ENCODE measurements at regions not wholly inside any gene's neighbourhood (a gene's known extent, or its start where the extent isn't known, plus 50 kb on each side); places are given as distances from the start of the nearest gene placed in this dataset.
"Not testable (repeated sequence)": the region's sequence is repeated elsewhere in the genome, so short reads cannot be mapped to it uniquely, and the experiment has no call there.

DNA sequence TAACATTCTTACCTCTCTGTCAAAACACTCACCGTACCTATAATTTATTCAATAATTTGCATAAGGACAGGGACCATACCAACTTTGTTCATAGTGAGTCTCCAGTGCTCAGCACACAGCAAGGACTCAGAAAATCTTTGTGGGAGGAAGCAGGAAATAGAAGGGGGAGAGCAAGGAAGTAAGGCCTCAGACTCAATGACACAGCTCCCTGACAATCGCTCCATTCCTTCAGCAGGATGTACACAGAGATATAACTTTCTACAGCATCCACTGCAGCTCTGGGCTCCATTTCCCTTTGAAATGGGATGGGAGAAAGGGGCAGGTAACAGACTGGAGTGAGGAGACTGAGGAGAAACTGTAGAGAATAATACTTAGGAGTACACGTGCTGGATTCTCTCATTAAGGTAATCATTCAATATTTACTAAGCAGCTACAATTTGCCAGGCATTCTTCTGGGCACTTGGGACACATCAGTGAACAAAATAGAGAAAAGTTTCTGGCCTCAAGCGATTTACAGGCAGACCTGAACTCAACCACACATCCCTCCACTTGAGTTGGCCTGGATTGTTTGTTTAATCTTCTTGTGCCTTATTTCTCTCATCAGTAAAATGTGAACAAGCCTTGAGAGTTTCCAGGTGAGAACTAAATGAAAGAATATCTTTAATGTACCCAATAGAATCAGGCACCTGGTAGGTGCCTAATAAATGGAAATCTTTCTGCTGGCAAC lies 330.3 kb upstream of the THBS1 start:
- DNase-seq (ENCODE audit: low spot score): no peak

- no peak for DNase-seq (ENCODE audit: low spot score)
Observed at GRCh38 chr15:39251413-39252133, 329.3 kb upstream of the THBS1 start.

- no peak for DNase-seq (ENCODE audit: low spot score)
Observed at GRCh38 chr15:39252134-39252470, 328.8 kb upstream of the THBS1 start.

- no peak for DNase-seq (ENCODE audit: low spot score)
Observed at GRCh38 chr15:39253552-39253951, 327.3 kb upstream of the THBS1 start.

DNA sequence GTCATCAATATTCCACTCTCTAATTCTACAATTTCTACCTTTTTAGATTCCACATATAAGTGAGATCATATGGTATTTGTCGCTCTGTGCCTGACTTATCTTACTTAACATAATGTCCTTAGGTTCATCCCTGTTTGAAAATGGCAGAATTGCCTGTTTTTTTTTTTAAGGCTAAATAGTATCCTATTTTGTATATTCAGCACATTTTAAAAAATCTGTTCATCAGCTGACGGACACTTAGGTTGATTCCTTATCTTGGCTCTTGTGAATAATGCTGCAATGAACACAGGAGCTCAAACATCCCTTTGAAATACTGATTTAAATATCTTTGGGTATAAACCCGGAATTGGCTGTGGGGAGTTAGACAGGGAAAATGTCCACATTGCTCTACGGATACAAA lies 326.7 kb upstream of the THBS1 start:
- no peak for DNase-seq (ENCODE audit: low spot score)

- DNase-seq (ENCODE audit: low spot score): no peak
Observed at GRCh38 chr15:39255760-39256159, 325.1 kb upstream of the THBS1 start.

DNA sequence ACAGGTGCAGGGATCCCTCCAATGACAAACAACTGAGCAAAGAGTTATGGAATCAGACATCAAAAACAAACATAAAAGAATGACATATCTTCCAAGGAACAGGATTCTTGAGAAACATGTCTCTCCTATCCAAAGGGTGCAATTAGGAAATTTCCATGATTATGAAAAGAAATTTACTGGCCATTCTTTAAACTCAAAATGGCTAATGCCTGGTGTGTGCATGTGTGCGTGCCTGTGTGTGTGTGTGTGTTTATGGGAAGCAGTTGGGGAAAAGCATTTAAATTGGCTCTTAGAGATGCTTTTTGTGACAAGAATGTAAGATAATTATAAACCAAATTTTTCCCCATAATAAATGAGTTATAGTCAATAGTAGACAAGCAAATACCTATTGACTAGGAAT lies 320.5 kb upstream of the THBS1 start:
- no peak for DNase-seq (ENCODE audit: low spot score)

DNA sequence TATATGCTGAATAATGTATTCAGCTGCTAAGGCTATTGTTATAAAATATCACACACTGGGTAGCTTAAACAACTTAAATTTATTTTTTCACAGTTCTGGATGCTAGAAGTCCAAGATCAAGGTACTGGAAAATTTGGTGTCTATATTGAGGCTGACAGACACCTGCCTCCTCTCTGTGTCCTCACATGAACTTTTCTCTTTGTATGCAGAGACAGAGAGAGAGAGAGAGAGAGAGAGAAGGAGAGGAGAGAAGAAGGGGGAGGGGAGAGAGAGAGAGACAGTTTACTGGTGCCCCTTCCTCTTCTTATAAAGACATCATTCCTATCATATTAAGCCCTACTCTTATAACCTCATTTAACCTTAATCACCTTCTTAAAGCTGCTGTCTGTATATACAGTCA lies 320.1 kb upstream of the THBS1 start:
- no peak for DNase-seq (ENCODE audit: low spot score)

DNA sequence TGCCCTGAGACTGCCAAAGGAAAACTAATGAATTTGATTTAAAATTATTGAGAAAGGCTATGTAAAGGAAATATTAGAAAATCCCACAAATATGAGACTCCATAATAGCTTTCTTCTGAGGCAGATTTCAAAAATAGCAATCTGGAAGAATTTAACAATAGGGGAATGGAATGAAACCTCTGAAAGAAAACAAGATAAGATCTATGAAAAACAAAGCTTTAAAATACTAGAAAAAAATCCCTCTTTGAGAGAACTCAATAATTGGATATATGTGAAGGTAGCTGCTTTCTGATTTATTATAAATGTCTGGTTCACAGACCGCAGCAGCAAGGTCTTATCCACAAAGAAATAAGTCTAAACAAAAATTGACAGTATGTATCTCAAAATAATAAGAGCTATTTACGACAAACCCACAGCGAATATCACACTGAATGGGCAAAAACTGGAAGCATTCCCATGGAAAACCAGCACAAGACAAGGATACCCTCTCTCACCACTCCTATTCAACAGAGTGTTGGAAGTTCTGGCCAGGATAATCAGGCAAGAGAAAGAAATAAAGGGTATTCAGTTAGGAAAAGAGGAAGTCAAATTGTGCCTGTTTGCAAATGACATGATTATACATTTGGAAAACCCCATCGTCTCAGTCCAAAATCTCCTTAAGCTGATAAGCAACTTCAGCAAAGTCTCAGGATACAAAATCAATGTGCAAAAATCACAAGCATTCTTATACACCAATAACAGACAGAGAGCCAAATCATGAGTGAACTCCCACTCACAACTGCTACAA lies 319.3 kb upstream of the THBS1 start:
- not testable (repeated sequence) for DNase-seq (ENCODE audit: low spot score)

DNA sequence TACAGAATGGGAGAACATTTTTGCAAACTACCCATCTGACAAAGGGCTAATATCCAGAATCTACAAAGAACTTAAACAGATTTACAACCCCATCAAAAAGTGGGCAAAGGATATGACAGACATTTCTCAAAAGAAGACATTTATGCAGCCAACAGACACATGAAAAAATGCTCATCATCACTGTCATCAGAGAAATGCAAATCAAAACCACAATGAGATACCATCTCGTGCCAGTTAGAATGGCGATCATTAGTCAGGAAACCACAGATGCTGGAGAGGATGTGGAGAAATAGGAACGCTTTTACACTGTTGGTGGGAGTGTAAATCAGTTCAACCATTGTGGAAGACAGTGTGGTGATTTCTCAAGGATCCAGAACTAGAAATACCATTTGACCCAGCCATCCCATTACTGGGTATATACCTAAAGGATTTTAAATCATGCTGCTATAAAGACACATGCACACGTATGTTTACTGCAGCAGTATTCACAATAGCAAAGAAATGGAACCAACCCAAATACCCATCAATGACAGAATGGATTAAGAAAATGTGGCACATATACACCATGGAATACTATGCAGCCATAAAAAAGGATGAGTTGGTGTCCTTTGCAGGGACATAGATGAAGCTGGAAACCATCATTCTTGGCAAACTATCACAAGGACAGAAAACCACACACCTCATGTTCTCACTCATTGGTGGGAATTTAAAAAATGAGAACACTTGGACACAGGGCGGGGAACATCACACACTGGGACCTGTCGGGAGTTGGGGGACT lies 317.7 kb upstream of the THBS1 start:
- not testable (repeated sequence) for DNase-seq (ENCODE audit: low spot score)

GRCh38 chr15:39265261-39265660 lies 315.6 kb upstream of the THBS1 start:
- no peak for DNase-seq (ENCODE audit: low spot score)

DNA sequence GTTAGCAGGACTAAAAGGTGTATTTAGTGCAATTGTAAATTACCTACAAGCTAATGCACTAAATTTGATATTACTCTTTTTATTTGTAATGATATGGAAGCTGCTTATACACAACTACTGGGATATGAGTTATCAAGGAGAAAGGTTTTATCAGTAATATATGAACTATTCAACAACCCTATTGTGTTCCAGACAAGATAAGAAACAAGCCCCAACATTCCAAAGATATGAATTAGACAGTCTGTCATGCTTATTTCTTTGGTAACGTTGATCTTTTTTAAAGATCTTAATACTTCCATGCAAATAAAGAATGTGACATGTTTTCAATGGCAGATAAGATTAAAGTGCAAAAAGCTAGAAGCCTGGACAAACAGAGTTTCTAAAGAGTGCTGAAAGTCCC lies 314.0 kb upstream of the THBS1 start:
- DNase-seq (ENCODE audit: low spot score): no peak

DNA sequence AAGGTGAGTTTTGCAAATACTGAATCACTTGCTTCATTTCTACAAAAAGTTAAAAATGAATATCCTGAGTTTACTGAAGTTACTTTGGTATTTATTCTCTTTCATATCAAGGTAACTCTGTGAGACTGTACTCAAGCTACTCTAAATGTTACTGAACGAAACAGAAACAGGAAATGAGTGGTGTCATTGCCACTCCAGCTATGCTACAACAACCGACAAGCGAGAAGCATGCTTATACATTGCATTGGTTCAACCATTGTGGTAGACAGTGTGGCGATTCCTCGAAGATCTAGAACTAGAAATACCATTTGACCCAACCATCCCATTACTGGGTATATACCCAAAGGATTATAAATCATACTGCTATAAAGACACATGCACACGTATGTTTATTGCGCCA lies 313.2 kb upstream of the THBS1 start:
- DNase-seq (ENCODE audit: low spot score): no peak

- no peak for DNase-seq (ENCODE audit: low spot score)
Observed at GRCh38 chr15:39269352-39269751, 311.5 kb upstream of the THBS1 start.

DNA sequence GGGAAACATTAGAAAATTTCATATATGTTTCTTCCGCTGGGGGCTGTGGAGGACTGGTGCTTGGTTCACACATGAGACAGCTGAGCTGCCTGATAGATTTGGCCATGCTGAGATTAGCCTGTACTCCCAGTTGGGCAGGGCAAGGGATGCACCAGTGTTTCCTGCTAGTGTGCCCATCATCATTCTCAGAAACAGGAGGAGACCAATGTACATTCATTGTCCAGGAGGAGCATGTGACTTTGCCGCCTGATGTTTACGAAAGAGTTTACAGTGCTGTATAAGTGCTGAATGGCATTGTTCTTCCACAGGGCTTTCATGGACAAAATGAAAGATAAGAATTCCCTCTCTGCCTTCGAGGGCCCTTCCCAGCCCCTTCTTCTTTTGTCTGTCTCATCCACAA lies 311.1 kb upstream of the THBS1 start:
- peak; percentile 30 for DNase-seq (ENCODE audit: low spot score)

GRCh38 chr15:39270221-39270855 lies 310.5 kb upstream of the THBS1 start:
- no peak for DNase-seq (ENCODE audit: low spot score)

- DNase-seq (ENCODE audit: low spot score): no peak
Observed at GRCh38 chr15:39270934-39271333, 309.9 kb upstream of the THBS1 start.

DNA sequence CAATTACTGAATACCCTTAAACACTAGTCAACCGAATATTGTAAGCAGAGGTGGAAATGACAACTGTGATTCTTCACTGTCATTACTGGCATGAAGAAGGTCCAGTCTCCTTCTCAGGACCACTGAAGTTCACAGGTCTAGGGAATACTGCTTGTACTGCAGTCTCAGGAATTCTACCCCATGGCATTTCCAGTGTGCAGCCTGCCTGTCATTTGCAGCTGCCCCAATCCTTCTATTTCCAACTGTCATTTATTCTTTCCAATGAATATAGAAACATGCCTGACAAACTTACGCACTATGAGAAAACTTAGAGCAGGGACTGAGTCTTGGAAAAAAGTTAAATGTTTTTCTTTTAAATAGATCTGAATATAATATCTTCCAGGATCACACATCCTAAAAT lies 308.0 kb upstream of the THBS1 start:
- no peak for DNase-seq (ENCODE audit: low spot score)

DNA sequence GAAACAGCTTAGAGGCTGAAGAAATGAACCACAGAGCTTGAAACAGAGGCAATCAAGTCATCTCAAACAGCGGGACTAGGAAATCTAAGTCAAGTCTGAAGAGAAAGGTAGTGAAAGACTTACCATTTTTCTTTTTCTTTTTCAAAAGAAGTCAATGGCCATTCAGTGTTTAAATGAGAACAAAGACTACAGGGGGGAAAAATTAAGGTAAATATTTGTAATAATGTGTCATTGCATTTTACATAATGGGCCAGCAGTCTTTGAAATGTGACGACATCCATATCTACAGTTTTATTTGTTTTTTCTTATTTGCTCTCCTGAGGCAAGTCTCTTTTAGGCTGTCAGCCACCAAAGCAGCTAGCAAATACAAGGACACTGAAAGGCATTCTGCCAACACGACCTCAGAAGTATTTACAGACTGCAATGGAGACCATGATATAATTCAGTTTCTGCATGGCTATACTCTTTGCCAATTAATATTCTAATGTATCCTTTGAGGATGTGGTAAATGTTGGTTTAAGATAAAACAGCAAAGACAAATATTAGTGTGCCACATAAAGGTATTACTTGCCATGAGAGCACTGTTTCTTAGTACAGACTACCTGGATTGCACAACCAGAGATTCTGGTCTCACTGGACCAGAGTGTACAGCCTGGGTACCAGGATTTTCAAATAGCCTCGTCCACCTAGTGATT lies 307.0 kb upstream of the THBS1 start:
- DNase-seq (ENCODE audit: low spot score): peak; percentile 14

GRCh38 chr15:39275066-39275465 lies 305.8 kb upstream of the THBS1 start:
- DNase-seq (ENCODE audit: low spot score): no peak

- DNase-seq (ENCODE audit: low spot score): no peak
Observed at GRCh38 chr15:39279311-39279710, 301.6 kb upstream of the THBS1 start.

All from pons (tissue), 1 donor.